DOHH2 (cell line): ENCODE measurements at regions not wholly inside any gene's neighbourhood (a gene's known extent, or its start where the extent isn't known, plus 50 kb on each side); places are given as distances from the start of the nearest gene placed in this dataset.

ENCODE experiments used
- H3F3A ChIP-seq: fragments of 200-600 bp; sonication (generic), shearing (Covaris generic); 2 replicates; pipeline ENCODE4 v1.6.0; 2016; ENCODE audit warnings: antibody characterized with exemption, mild to moderate bottlenecking; ENCODE audit not compliant: control insufficient read depth, insufficient read depth
- H3K27ac ChIP-seq: fragments of 200-600 bp; sonication (generic); 2 replicates; pipeline ENCODE4 v1.5.1; 2014; ENCODE audit warnings: low read depth, mild to moderate bottlenecking, low read length, moderate library complexity
- H3K27me3 ChIP-seq: fragments of 200-600 bp; sonication (generic); 2 replicates; pipeline ENCODE4 v1.6.1; 2014; ENCODE audit warnings: mild to moderate bottlenecking, low read length, mixed read lengths; ENCODE audit not compliant: control insufficient read depth
- H3K36me3 ChIP-seq: fragments of 200-600 bp; sonication (generic); 2 replicates; pipeline ENCODE4 v1.6.1; 2014; ENCODE audit warnings: mild to moderate bottlenecking, low read length, moderate library complexity, mixed read lengths; ENCODE audit not compliant: control insufficient read depth
- H3K4me1 ChIP-seq: fragments of 200-600 bp; sonication (generic); 2 replicates; pipeline ENCODE4 v1.6.1; 2014; ENCODE audit warnings: mild to moderate bottlenecking, low read length, mixed read lengths; ENCODE audit not compliant: control insufficient read depth
- H3K4me2 ChIP-seq: fragments of 200-600 bp; sonication (generic); 2 replicates; pipeline ENCODE4 v1.6.0; 2014; ENCODE audit warnings: mild to moderate bottlenecking, low read length, moderate library complexity
- H3K4me3 ChIP-seq: fragments of 200-600 bp; sonication (generic); 2 replicates; pipeline ENCODE4 v1.5.1; 2014; ENCODE audit warnings: mild to moderate bottlenecking, low read length, mixed read lengths
- H3K79me2 ChIP-seq: fragments of 200-600 bp; sonication (generic); 2 replicates; pipeline ENCODE4 v1.6.1; 2014; ENCODE audit warnings: mild to moderate bottlenecking, low read length, mixed read lengths; ENCODE audit not compliant: control insufficient read depth
- H3K9me2 ChIP-seq: fragments of 200-600 bp; sonication (generic); replicated peaks from 2 replicates; pipeline ENCODE4 v1.6.1; 2014; ENCODE audit warnings: mild to moderate bottlenecking, low read length, mixed read lengths; ENCODE audit not compliant: control insufficient read depth
- H3K9me3 ChIP-seq: fragments of 200-600 bp; sonication (generic); 2 replicates; pipeline ENCODE4 v1.6.1; 2014; ENCODE audit warnings: antibody characterized with exemption, low read length, mixed read lengths; ENCODE audit not compliant: control insufficient read depth, insufficient read depth
- H4K20me1 ChIP-seq: fragments of 200-600 bp; sonication (generic); 2 replicates; pipeline ENCODE4 v1.6.0; 2014; ENCODE audit warnings: low read depth, mild to moderate bottlenecking, antibody characterized with exemption, low read length, moderate library complexity; ENCODE audit not compliant: control insufficient read depth, insufficient read depth
- EZH2phosphoT487 ChIP-seq: fragments of 200-600 bp; sonication (generic); IDR thresholded peaks from 2 replicates; pipeline ENCODE4 v1.6.1; 2017; ENCODE audit warnings: borderline replicate concordance, mild to moderate bottlenecking, antibody characterized with exemption, low read length, moderate library complexity, mixed read lengths
- TF ChIP-seq, protein P1 (sequence below): fragments of 200-600 bp; sonication (generic); IDR thresholded peaks from one replicate; pipeline ENCODE4 v1.5.1; 2014; ENCODE audit warnings: antibody characterized with exemption, mild to moderate bottlenecking, low read depth, low read length; ENCODE audit not compliant: poor library complexity, severe bottlenecking

DNA sequence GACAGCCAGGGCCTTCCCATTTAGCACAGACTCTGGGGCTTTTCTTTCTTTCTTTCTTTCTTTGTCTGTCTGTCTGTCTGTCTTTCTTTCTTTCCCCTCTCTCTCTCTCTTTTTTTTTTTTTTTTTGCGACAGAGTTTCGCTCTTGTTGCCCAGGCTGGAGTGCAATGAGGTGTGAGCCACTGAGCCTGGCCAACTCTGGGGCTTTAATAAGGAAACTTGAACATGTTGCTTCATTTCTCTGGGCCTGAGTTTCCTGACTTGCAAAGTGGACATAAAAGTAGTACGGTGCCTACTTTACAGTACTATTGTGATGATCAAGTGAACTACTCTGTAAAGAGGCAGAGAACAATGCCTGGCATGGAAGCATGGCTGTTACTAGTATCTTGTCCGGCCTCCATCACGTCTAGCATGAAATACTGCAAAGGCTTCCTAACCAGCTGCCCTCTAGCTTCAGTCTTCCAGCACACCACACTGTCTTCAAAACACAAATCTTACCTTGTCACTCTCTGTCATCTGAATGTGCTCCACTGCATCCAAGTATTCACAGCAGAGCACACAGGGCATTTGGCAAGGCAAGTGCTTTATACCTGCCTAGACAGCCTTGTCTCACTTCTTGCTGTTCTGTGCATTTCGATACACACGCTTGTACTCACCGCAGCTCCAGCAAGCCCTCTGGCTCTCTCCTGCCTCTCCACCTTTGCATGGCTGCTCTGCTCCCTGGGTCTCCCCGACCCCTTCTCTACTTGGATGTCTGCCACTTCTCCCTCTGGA is 96.7 kb downstream of the IRF2BPL start:
- no peaks in the 10 kb centered on the region for H3K79me2 ChIP-seq
- no peak for TF ChIP-seq EZH2phosphoT487
- TF ChIP-seq, protein P1, sequence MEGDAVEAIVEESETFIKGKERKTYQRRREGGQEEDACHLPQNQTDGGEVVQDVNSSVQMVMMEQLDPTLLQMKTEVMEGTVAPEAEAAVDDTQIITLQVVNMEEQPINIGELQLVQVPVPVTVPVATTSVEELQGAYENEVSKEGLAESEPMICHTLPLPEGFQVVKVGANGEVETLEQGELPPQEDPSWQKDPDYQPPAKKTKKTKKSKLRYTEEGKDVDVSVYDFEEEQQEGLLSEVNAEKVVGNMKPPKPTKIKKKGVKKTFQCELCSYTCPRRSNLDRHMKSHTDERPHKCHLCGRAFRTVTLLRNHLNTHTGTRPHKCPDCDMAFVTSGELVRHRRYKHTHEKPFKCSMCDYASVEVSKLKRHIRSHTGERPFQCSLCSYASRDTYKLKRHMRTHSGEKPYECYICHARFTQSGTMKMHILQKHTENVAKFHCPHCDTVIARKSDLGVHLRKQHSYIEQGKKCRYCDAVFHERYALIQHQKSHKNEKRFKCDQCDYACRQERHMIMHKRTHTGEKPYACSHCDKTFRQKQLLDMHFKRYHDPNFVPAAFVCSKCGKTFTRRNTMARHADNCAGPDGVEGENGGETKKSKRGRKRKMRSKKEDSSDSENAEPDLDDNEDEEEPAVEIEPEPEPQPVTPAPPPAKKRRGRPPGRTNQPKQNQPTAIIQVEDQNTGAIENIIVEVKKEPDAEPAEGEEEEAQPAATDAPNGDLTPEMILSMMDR, result no peak
- no peak overlapping the region for H3K4me3 ChIP-seq
- H3K36me3 ChIP-seq, result no peaks in the 10 kb centered on the region
- H3K9me3 ChIP-seq, result no peaks in the 10 kb centered on the region
- no peaks in the 10 kb centered on the region for H3K9me2 ChIP-seq
- peaks cover 4% of the 10 kb centered on the region; the same call in 1 of the 2 replicates for H3K4me1 ChIP-seq
- H3K27ac ChIP-seq, result no peak overlapping the region
- H3F3A ChIP-seq, result no peaks in the 10 kb centered on the region
- H3K4me2 ChIP-seq, result no peak overlapping the region
- H4K20me1 ChIP-seq, result no peaks in the 10 kb centered on the region
- peaks cover 51% of the 10 kb centered on the region for H3K27me3 ChIP-seq

DNA sequence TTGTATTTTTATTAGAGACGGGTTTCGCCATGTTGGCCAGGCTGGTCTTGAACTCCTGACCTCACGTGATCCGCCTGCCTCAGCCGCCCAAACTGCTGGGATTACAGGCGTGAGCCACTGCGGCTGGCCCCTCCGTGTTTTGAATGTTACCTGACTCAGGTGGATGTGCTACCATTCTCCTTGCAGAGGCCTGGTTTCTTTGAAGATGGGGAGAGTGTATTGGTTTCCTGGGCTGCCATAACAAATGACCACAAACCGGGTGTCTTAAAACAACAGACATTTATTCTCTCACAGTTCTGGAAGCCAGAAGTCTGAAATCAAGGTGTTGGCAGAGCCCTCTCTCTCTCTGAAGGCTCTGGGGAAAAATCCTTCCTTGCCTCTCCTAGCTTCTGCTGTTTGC is 98.0 kb downstream of the IRF2BPL start:
- Histone ChIP-seq H3K27ac (no peak overlapping the region), H3K9me2 (no peaks in the 10 kb centered on the region)
- TF ChIP-seq EZH2phosphoT487, result no peak
- TF ChIP-seq, protein P1, result no peak

DNA sequence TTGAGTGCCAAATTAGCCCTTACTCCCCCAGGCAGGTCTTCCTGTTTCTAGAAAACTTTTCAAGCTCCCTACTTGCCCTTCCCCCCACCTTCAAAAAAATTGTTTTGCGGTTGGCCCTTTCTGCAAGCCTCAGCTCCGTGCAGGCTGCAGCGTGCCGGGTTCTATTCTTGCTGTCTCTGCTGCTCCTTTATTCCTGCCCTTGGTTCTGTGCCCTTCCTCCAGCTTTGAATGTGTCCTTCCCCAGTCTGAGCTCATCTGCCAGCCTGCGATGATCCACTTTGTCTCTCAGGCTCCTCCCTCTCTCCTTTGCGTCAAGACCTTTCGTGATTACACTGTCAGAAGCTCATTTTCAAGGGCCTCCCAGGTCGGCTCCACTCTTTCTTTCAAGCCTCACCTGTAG is 98.6 kb downstream of the IRF2BPL start:
- Histone ChIP-seq H4K20me1 (no peaks in the 10 kb centered on the region), H3K36me3 (no peaks in the 10 kb centered on the region), H3K27me3 (peaks cover 57% of the 10 kb centered on the region), H3F3A (no peaks in the 10 kb centered on the region), H3K4me2 (no peak overlapping the region), H3K4me3 (no peak overlapping the region), H3K9me2 (no peaks in the 10 kb centered on the region), H3K79me2 (no peaks in the 10 kb centered on the region), H3K9me3 (no peaks in the 10 kb centered on the region), H3K27ac (no peak overlapping the region), H3K4me1 (peaks cover 4% of the 10 kb centered on the region; the same call in 1 of the 2 replicates)
- no peak for TF ChIP-seq EZH2phosphoT487
- TF ChIP-seq, protein P1, result no peak

More for the DNA sequence above, 98.0 kb downstream of the IRF2BPL start:
- H3F3A ChIP-seq, result no peaks in the 10 kb centered on the region
- no peaks in the 10 kb centered on the region for H3K9me3 ChIP-seq
- H4K20me1 ChIP-seq, result no peaks in the 10 kb centered on the region
- H3K4me3 ChIP-seq, result no peak overlapping the region
- H3K4me1 ChIP-seq, result peaks cover 4% of the 10 kb centered on the region; the same call in 1 of the 2 replicates
- no peak overlapping the region for H3K4me2 ChIP-seq
- H3K79me2 ChIP-seq, result no peaks in the 10 kb centered on the region
- no peaks in the 10 kb centered on the region for H3K36me3 ChIP-seq
- H3K27me3 ChIP-seq, result peaks cover 54% of the 10 kb centered on the region
